ENCODE measurements at regions not wholly inside any gene's neighbourhood (a gene's known extent, or its start where the extent isn't known, plus 50 kb on each side); places are given as distances from the start of the nearest gene placed in this dataset.

DNA sequence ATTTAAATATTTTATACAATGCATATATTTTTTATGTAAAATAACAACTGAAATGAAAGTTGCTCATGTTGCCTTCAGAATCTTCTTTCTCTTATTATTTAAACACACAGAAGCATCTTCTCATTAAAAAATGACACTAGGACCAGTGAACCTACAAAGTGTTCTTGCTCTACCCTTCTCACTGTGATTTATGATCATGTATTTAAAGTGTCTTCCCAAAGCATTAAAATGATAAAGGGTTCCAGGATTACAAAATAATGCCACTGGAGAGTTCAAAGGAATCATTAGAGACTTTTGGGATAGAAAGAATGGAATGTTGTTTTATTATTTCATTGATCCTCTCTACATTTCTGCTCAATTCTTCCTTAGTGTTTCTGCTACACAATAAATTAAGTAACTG is 643.6 kb upstream of the SLITRK1 start:
- no peaks in the 10 kb centered on the region for H3K9me3 ChIP-seq (ENCODE audit: control insufficient read depth, insufficient read depth, low read depth, low read length)
- H3K4me1 ChIP-seq (ENCODE audit: control insufficient read depth, extremely low read depth, insufficient read depth, low read length) = no peaks in the 10 kb centered on the region
- TF ChIP-seq, protein P1, sequence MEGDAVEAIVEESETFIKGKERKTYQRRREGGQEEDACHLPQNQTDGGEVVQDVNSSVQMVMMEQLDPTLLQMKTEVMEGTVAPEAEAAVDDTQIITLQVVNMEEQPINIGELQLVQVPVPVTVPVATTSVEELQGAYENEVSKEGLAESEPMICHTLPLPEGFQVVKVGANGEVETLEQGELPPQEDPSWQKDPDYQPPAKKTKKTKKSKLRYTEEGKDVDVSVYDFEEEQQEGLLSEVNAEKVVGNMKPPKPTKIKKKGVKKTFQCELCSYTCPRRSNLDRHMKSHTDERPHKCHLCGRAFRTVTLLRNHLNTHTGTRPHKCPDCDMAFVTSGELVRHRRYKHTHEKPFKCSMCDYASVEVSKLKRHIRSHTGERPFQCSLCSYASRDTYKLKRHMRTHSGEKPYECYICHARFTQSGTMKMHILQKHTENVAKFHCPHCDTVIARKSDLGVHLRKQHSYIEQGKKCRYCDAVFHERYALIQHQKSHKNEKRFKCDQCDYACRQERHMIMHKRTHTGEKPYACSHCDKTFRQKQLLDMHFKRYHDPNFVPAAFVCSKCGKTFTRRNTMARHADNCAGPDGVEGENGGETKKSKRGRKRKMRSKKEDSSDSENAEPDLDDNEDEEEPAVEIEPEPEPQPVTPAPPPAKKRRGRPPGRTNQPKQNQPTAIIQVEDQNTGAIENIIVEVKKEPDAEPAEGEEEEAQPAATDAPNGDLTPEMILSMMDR (conservative IDR thresholded peaks at IDR 0.05 in 1 of 2, IDR thresholded peaks at IDR 0.05 in 1 of 2; ENCODE audit: low read depth in 1 of 2, low read length in 2 of 2) = no peak
- no peak for TF ChIP-seq EZH2 (IDR thresholded peaks at IDR 0.05; ENCODE audit: low read length, missing control alignments)
- no peaks in the 10 kb centered on the region for H3K79me2 ChIP-seq (ENCODE audit: control insufficient read depth, insufficient read depth, low read length)
- no peaks in the 10 kb centered on the region for H4K20me1 ChIP-seq (ENCODE audit: control insufficient read depth, extremely low read depth, insufficient read depth, low read length)
- no peaks in the 10 kb centered on the region for H3K27me3 ChIP-seq (ENCODE audit: control insufficient read depth, insufficient read depth, low read length)
- no peak overlapping the region for H3K9ac ChIP-seq (ENCODE audit: insufficient read depth, low read length)
- H3K4me3 ChIP-seq (replicated peaks in 1 of 4; ENCODE audit: control extremely low read depth in 1 of 4, insufficient read depth in 1 of 4, low read depth in 3 of 4, low read length in 4 of 4) = no peak overlapping the region
- no peak overlapping the region for H3K4me2 ChIP-seq (ENCODE audit: extremely low read depth, insufficient read depth, low read length)
- no peak overlapping the region for H3K27ac ChIP-seq (ENCODE audit: insufficient read depth, low read length)
- H2AFZ ChIP-seq (ENCODE audit: low read length) = no peak overlapping the region
- no peak for DNase-seq (ENCODE audit: low read depth in 2 of 2)
- H3K36me3 ChIP-seq (ENCODE audit: control insufficient read depth, insufficient read depth, low read length) = no peaks in the 10 kb centered on the region

DNA sequence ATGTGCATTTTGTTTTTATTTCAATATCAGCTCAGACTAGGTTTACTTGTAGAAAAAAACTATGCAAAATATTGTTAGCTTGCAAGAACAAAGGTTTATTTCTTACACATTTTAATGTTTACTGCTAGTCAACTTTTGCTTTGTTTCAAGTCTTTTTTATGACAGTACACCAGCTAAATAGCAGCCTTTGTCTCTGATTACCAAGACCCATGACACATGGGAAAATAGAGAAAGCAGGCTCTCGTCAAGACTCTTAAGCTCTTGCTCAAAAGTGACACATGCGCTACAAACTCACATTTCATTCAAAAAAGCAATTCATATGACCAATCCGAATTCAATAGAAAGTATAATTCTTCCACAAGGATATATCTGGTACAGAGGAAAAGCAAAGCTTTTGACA is 642.3 kb upstream of the SLITRK1 start:
- no peaks in the 10 kb centered on the region for H3K36me3 ChIP-seq (ENCODE audit: control insufficient read depth, insufficient read depth, low read length)
- no peak for DNase-seq (ENCODE audit: low read depth in 2 of 2)

GRCh38 chr13:84500016-84500415 is 617.7 kb upstream of the SLITRK1 start:
- no peaks in the 10 kb centered on the region for H3K27me3 ChIP-seq (ENCODE audit: control insufficient read depth, insufficient read depth, low read length)
- H3K9ac ChIP-seq (ENCODE audit: insufficient read depth, low read length) = no peak overlapping the region
- H3K4me1 ChIP-seq (ENCODE audit: control insufficient read depth, extremely low read depth, insufficient read depth, low read length) = no peaks in the 10 kb centered on the region
- no peak overlapping the region for H3K4me3 ChIP-seq (replicated peaks in 1 of 4; ENCODE audit: control extremely low read depth in 1 of 4, insufficient read depth in 1 of 4, low read depth in 3 of 4, low read length in 4 of 4)
- no peak overlapping the region for H3K4me2 ChIP-seq (ENCODE audit: extremely low read depth, insufficient read depth, low read length)
- H4K20me1 ChIP-seq (ENCODE audit: control insufficient read depth, extremely low read depth, insufficient read depth, low read length) = no peaks in the 10 kb centered on the region
- TF ChIP-seq, protein P1 (conservative IDR thresholded peaks at IDR 0.05 in 1 of 2, IDR thresholded peaks at IDR 0.05 in 1 of 2; ENCODE audit: low read depth in 1 of 2, low read length in 2 of 2) = no peak
- TF ChIP-seq EZH2 (IDR thresholded peaks at IDR 0.05; ENCODE audit: low read length, missing control alignments) = no peak
- H3K36me3 ChIP-seq (ENCODE audit: control insufficient read depth, insufficient read depth, low read length) = no peaks in the 10 kb centered on the region
- H3K9me3 ChIP-seq (ENCODE audit: control insufficient read depth, insufficient read depth, low read depth, low read length) = no peaks in the 10 kb centered on the region
- H2AFZ ChIP-seq (ENCODE audit: low read length) = no peak overlapping the region
- peak; percentile 12 to 29 for DNase-seq (ENCODE audit: low read depth in 2 of 2)
- H3K79me2 ChIP-seq (ENCODE audit: control insufficient read depth, insufficient read depth, low read length) = no peaks in the 10 kb centered on the region
- no peak overlapping the region for H3K27ac ChIP-seq (ENCODE audit: insufficient read depth, low read length)

More for the DNA sequence above, 642.3 kb upstream of the SLITRK1 start:
- H3K27ac ChIP-seq (ENCODE audit: insufficient read depth, low read length) = no peak overlapping the region
- TF ChIP-seq, protein P1 (conservative IDR thresholded peaks at IDR 0.05 in 1 of 2, IDR thresholded peaks at IDR 0.05 in 1 of 2; ENCODE audit: low read depth in 1 of 2, low read length in 2 of 2) = no peak
- no peak for TF ChIP-seq EZH2 (IDR thresholded peaks at IDR 0.05; ENCODE audit: low read length, missing control alignments)
- H3K4me3 ChIP-seq (replicated peaks in 1 of 4; ENCODE audit: control extremely low read depth in 1 of 4, insufficient read depth in 1 of 4, low read depth in 3 of 4, low read length in 4 of 4) = no peak overlapping the region
- no peaks in the 10 kb centered on the region for H3K9me3 ChIP-seq (ENCODE audit: control insufficient read depth, insufficient read depth, low read depth, low read length)
- H3K9ac ChIP-seq (ENCODE audit: insufficient read depth, low read length) = no peak overlapping the region
- no peaks in the 10 kb centered on the region for H3K79me2 ChIP-seq (ENCODE audit: control insufficient read depth, insufficient read depth, low read length)
- no peaks in the 10 kb centered on the region for H4K20me1 ChIP-seq (ENCODE audit: control insufficient read depth, extremely low read depth, insufficient read depth, low read length)
- no peaks in the 10 kb centered on the region for H3K27me3 ChIP-seq (ENCODE audit: control insufficient read depth, insufficient read depth, low read length)
- H2AFZ ChIP-seq (ENCODE audit: low read length) = no peak overlapping the region
- H3K4me1 ChIP-seq (ENCODE audit: control insufficient read depth, extremely low read depth, insufficient read depth, low read length) = no peaks in the 10 kb centered on the region
- no peak overlapping the region for H3K4me2 ChIP-seq (ENCODE audit: extremely low read depth, insufficient read depth, low read length)
